ENCODE measurements at regions not wholly inside any gene's neighbourhood (a gene's known extent, or its start where the extent isn't known, plus 50 kb on each side); places are given as distances from the start of the nearest gene placed in this dataset.

GRCh38 chr6:15769511-15770018, 106.7 kb upstream of the DTNBP1 start (continued):
- TF ChIP-seq ETS1 (IDR thresholded peaks at IDR 0.05) (no peak), ZNF331 (CRISPR knock-in tag; IDR thresholded peaks at IDR 0.05; ENCODE audit: low read depth) (no peak), NANOG (IDR thresholded peaks at IDR 0.05; ENCODE audit: borderline replicate concordance) (no peak), CREB1 (CRISPR knock-in tag; IDR thresholded peaks at IDR 0.05; ENCODE audit: low read depth) (no peak)
- TF ChIP-seq, protein P1, sequence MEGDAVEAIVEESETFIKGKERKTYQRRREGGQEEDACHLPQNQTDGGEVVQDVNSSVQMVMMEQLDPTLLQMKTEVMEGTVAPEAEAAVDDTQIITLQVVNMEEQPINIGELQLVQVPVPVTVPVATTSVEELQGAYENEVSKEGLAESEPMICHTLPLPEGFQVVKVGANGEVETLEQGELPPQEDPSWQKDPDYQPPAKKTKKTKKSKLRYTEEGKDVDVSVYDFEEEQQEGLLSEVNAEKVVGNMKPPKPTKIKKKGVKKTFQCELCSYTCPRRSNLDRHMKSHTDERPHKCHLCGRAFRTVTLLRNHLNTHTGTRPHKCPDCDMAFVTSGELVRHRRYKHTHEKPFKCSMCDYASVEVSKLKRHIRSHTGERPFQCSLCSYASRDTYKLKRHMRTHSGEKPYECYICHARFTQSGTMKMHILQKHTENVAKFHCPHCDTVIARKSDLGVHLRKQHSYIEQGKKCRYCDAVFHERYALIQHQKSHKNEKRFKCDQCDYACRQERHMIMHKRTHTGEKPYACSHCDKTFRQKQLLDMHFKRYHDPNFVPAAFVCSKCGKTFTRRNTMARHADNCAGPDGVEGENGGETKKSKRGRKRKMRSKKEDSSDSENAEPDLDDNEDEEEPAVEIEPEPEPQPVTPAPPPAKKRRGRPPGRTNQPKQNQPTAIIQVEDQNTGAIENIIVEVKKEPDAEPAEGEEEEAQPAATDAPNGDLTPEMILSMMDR (conservative IDR thresholded peaks at IDR 0.05; ENCODE audit: low read depth in 2 of 2): no peak

DNA sequence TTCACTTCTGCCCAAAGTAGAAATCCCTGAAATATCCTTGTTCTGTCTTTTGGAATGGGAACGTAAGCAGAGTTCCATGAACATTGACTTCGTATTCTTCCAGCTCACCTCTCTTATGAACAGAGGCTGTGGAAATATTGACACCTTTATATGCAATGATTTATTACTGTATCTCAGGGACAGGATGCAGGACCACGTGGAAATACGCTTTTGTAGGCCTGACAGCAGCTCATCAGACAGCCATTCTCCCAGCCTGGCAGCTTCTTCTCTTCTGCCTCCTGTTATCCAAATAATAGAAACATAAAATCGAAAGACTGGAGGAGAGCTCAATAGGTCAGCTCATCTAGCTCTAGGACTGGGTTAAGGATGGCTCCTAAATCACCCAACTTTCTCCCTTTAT, 106.2 kb upstream of the DTNBP1 start:
- ATAC-seq (no peak), DNase-seq (ENCODE audit: low spot score) (no peak)
- Histone ChIP-seq H2AFZ (no peak overlapping the region), H3K27ac (ENCODE audit: low read depth) (no peak overlapping the region), H3K4me1 (ENCODE audit: insufficient read depth) (0 out of 2 replicates have a peak, but pooled peaks cover 1% of the 10 kb centered on the region), H3K4me3 (no peak overlapping the region), H4K20me1 (replicated peaks; ENCODE audit: insufficient read depth) (no peaks in the 10 kb centered on the region), H3K36me3 (ENCODE audit: insufficient read depth) (no peaks in the 10 kb centered on the region), H3K9me2 (ENCODE audit: insufficient read depth) (peaks cover 3% of the 10 kb centered on the region; the same call in 1 of the 2 replicates), H3K4me2 (no peak overlapping the region), H3K79me2 (replicated peaks; ENCODE audit: insufficient read depth) (no peaks in the 10 kb centered on the region), H3F3A (replicated peaks; ENCODE audit: low read depth) (no peaks in the 10 kb centered on the region), H3K27me3 (ENCODE audit: insufficient read depth) (no peaks in the 10 kb centered on the region)
- H3K27me3 Mint-ChIP-seq (ENCODE audit: insufficient read depth, low read depth, poor library complexity): peaks cover 2% of the 10 kb centered on the region
- H3K4me3 Mint-ChIP-seq: no peak overlapping the region
- peaks cover 4% of the 10 kb centered on the region; the same call in 2 of the 3 replicates for H3K4me1 Mint-ChIP-seq
- no peak overlapping the region for H3K27ac Mint-ChIP-seq
- H3K36me3 Mint-ChIP-seq (ENCODE audit: low read depth): no peaks in the 10 kb centered on the region
- H3K9me3 Mint-ChIP-seq: no peaks in the 10 kb centered on the region
- no peak for TF ChIP-seq POLR2AphosphoS5 (IDR thresholded peaks at IDR 0.05; ENCODE audit: low read depth)
- no peak for TF ChIP-seq EZH2phosphoT487 (IDR thresholded peaks at IDR 0.05; ENCODE audit: unreplicated experiment)
- no peak for TF ChIP-seq JUNB (IDR thresholded peaks at IDR 0.05; ENCODE audit: unreplicated experiment)
- TF ChIP-seq, protein P2, sequence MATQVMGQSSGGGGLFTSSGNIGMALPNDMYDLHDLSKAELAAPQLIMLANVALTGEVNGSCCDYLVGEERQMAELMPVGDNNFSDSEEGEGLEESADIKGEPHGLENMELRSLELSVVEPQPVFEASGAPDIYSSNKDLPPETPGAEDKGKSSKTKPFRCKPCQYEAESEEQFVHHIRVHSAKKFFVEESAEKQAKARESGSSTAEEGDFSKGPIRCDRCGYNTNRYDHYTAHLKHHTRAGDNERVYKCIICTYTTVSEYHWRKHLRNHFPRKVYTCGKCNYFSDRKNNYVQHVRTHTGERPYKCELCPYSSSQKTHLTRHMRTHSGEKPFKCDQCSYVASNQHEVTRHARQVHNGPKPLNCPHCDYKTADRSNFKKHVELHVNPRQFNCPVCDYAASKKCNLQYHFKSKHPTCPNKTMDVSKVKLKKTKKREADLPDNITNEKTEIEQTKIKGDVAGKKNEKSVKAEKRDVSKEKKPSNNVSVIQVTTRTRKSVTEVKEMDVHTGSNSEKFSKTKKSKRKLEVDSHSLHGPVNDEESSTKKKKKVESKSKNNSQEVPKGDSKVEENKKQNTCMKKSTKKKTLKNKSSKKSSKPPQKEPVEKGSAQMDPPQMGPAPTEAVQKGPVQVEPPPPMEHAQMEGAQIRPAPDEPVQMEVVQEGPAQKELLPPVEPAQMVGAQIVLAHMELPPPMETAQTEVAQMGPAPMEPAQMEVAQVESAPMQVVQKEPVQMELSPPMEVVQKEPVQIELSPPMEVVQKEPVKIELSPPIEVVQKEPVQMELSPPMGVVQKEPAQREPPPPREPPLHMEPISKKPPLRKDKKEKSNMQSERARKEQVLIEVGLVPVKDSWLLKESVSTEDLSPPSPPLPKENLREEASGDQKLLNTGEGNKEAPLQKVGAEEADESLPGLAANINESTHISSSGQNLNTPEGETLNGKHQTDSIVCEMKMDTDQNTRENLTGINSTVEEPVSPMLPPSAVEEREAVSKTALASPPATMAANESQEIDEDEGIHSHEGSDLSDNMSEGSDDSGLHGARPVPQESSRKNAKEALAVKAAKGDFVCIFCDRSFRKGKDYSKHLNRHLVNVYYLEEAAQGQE (IDR thresholded peaks at IDR 0.05; ENCODE audit: unreplicated experiment): no peak
- TF ChIP-seq ZNF462 (CRISPR knock-in tag; IDR thresholded peaks at IDR 0.05): no peak
- TF ChIP-seq NANOG (IDR thresholded peaks at IDR 0.05; ENCODE audit: borderline replicate concordance): no peak
- no peak for TF ChIP-seq ETS1 (IDR thresholded peaks at IDR 0.05)
